ENCODE measurements at regions not wholly inside any gene's neighbourhood (a gene's known extent, or its start where the extent isn't known, plus 50 kb on each side); places are given as distances from the start of the nearest gene placed in this dataset.

DNA sequence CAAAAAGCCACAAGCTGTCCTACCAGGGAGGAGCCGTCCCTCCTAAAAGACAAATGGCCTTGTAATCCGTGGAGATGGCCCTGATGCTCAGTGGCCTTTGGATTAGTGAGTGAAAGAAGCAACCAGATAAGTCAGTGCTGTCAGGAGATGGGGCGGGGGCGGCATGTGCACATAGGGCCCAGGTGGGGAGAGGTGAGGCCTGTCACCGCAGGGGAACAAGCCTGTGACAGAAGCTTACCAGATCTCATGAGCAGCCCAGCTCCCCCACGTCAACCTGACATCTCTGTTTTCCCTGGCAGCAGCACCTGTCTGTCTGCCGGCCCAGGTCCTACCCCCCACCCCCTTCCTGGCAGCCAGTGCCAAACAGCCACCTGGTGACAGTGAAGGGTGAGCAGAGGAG lies 162.6 kb downstream of the BUD13 start:
- Histone ChIP-seq H3K4me3 (ENCODE audit: low read depth, low read length) (no peak overlapping the region), H3K27me3 (replicated peaks; ENCODE audit: control insufficient read depth, insufficient read depth, low read length) (no peaks in the 10 kb centered on the region; the same call in none of the 2 replicates), H3K36me3 (ENCODE audit: control insufficient read depth, insufficient read depth, low read length) (no peaks in the 10 kb centered on the region), H3K9me3 (no peaks in the 10 kb centered on the region), H3K4me1 (no peaks in the 10 kb centered on the region)
- H3K36me3 Mint-ChIP-seq (ENCODE audit: insufficient read depth, unreplicated experiment) = no peaks in the 10 kb centered on the region
- no peaks in the 10 kb centered on the region for H3K9me3 Mint-ChIP-seq (ENCODE audit: unreplicated experiment)
- H3K4me1 Mint-ChIP-seq (ENCODE audit: low read depth, unreplicated experiment) = no peaks in the 10 kb centered on the region
- H3K4me3 Mint-ChIP-seq (ENCODE audit: unreplicated experiment) = no peak overlapping the region
- TF ChIP-seq, protein P1, sequence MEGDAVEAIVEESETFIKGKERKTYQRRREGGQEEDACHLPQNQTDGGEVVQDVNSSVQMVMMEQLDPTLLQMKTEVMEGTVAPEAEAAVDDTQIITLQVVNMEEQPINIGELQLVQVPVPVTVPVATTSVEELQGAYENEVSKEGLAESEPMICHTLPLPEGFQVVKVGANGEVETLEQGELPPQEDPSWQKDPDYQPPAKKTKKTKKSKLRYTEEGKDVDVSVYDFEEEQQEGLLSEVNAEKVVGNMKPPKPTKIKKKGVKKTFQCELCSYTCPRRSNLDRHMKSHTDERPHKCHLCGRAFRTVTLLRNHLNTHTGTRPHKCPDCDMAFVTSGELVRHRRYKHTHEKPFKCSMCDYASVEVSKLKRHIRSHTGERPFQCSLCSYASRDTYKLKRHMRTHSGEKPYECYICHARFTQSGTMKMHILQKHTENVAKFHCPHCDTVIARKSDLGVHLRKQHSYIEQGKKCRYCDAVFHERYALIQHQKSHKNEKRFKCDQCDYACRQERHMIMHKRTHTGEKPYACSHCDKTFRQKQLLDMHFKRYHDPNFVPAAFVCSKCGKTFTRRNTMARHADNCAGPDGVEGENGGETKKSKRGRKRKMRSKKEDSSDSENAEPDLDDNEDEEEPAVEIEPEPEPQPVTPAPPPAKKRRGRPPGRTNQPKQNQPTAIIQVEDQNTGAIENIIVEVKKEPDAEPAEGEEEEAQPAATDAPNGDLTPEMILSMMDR (IDR thresholded peaks at IDR 0.05; ENCODE audit: insufficient read depth in 1 of 2, low read depth in 1 of 2, low read length in 1 of 2, severe bottlenecking in 1 of 2, unreplicated experiment in 1 of 2) = no peak
- H3K27ac Mint-ChIP-seq (ENCODE audit: unreplicated experiment) = no peak overlapping the region
- peaks cover 29% of the 10 kb centered on the region for H3K27me3 Mint-ChIP-seq (ENCODE audit: insufficient read depth, unreplicated experiment)
- no TSS peak for BruUV-seq (replicated peaks)
- CTCF ChIA-PET = no interaction called here
- no peak for DNase-seq
- POLR2A ChIA-PET = no interaction called here
- intact Hi-C loops (cut with micrococcal nuclease; ENCODE audit: unreplicated experiment) = no loop called here

DNA sequence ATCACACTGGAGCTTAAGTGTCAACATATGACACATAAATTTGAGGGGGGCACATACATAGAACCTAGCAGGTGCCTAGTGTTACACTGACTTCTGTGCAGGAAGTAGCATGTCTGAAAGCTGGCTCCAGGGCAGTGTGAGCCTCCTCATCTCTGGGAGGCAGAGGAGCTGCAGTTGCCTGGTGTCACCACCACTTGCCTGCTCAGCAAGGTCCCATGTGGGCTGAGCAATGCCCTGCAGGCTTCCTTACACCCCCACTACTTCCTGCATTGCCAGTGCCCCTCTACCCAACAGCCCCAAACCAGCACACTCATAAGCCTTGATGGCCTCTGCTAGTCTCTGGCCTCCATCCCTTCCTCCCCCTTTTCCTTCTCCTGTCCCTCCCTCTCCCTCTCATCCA lies 165.8 kb downstream of the BUD13 start:
- ChIA-PET POLR2A (no interaction called here), CTCF (no interaction called here)
- Mint-ChIP-seq H3K36me3 (ENCODE audit: insufficient read depth, unreplicated experiment) (no peaks in the 10 kb centered on the region), H3K27me3 (ENCODE audit: insufficient read depth, unreplicated experiment) (peaks cover 16% of the 10 kb centered on the region), H3K9me3 (ENCODE audit: unreplicated experiment) (no peaks in the 10 kb centered on the region), H3K27ac (ENCODE audit: unreplicated experiment) (no peak overlapping the region), H3K4me1 (ENCODE audit: low read depth, unreplicated experiment) (no peaks in the 10 kb centered on the region), H3K4me3 (ENCODE audit: unreplicated experiment) (no peak overlapping the region)
- H3K4me1 ChIP-seq = peaks cover 4% of the 10 kb centered on the region; the same call in 1 of the 2 replicates
- H3K9me3 ChIP-seq = no peaks in the 10 kb centered on the region
- no peaks in the 10 kb centered on the region for H3K36me3 ChIP-seq (ENCODE audit: control insufficient read depth, insufficient read depth, low read length)
- intact Hi-C loops (cut with micrococcal nuclease; ENCODE audit: unreplicated experiment) = no loop called here
- BruUV-seq (replicated peaks) = no TSS peak
- DNase-seq = no peak
- TF ChIP-seq, protein P1 (IDR thresholded peaks at IDR 0.05; ENCODE audit: insufficient read depth in 1 of 2, low read depth in 1 of 2, low read length in 1 of 2, severe bottlenecking in 1 of 2, unreplicated experiment in 1 of 2) = no peak
- no peak overlapping the region for H3K4me3 ChIP-seq (ENCODE audit: low read depth, low read length)
- no peaks in the 10 kb centered on the region for H3K27me3 ChIP-seq (replicated peaks; ENCODE audit: control insufficient read depth, insufficient read depth, low read length)

DNA sequence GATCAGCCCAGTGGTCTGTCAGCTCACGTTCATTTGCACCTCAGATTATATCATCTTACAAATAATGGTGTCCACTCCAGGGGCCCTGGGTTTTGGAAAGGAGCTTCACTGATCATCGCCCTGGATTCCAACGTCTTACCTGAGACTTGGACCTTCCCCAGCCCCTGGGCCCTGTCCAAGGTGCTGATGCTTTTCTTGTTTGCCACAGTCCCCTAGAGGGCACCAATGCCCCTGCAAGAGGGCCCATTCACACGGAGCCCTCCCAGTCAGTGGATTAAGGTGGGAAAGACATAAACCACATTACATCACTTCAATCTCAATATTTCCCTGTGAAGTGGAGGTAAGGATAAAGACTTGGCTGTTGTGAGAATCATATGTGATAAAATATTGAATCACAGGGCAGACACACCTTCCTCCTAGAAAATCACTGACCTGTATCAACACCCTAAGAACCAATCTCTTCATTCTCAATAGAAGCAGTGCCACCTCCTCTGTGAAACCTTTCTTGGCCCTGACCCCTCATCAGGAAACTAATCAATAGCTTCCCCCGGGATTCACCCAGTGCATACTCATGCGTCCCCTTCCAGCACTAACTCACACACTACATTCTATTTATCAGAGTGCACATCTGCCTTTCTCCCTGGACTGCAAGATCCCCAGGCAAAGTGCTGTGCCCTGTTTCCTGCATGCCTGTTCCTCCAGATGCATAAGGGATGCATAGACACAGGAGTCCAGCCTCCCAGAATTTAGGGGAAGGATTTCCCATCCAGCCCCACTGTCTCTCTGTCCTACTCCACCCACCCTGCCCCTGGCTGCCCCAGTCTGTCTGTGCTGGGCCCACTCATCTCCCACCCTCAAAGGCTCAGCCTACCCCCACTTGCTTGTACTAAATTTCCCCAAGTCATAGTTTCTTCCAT lies 167.0 kb downstream of the BUD13 start:
- CTCF ChIA-PET = interaction anchor here (0.6 to 0.7 kb wide), 2 partner anchors 17 to 495 kb away, joined by 3 read pairs; no protein-coding TSS in a partner anchor
- Mint-ChIP-seq H3K9me3 (ENCODE audit: unreplicated experiment) (no peaks in the 10 kb centered on the region), H3K4me1 (ENCODE audit: low read depth, unreplicated experiment) (no peaks in the 10 kb centered on the region)

More for the DNA sequence above, 167.0 kb downstream of the BUD13 start:
- no TSS peak for BruUV-seq (replicated peaks)
- Mint-ChIP-seq H3K27ac (ENCODE audit: unreplicated experiment) (no peak overlapping the region), H3K36me3 (ENCODE audit: insufficient read depth, unreplicated experiment) (no peaks in the 10 kb centered on the region), H3K27me3 (ENCODE audit: insufficient read depth, unreplicated experiment) (peaks cover 7% of the 10 kb centered on the region), H3K4me3 (ENCODE audit: unreplicated experiment) (no peak overlapping the region)
- POLR2A ChIA-PET = no interaction called here
- TF ChIP-seq, protein P1 (IDR thresholded peaks at IDR 0.05; ENCODE audit: insufficient read depth in 1 of 2, low read depth in 1 of 2, low read length in 1 of 2, severe bottlenecking in 1 of 2, unreplicated experiment in 1 of 2) = peak; percentile 86 to 93
- peak; percentile 88 to 93 for DNase-seq
- intact Hi-C loops (cut with micrococcal nuclease; ENCODE audit: unreplicated experiment) = loop anchor here (1.0 kb wide), 2 partner anchors 36 to 226 kb away; no protein-coding TSS in a partner anchor
- H3K36me3 ChIP-seq (ENCODE audit: control insufficient read depth, insufficient read depth, low read length) = no peaks in the 10 kb centered on the region
- H3K4me3 ChIP-seq (ENCODE audit: low read depth, low read length) = no peak overlapping the region
- no peaks in the 10 kb centered on the region for H3K9me3 ChIP-seq
- peaks cover 8% of the 10 kb centered on the region; the same call in 1 of the 2 replicates for H3K4me1 ChIP-seq
- 0 out of 2 replicates have a peak, but pooled peaks cover under 1% of the 10 kb centered on the region for H3K27me3 ChIP-seq (replicated peaks; ENCODE audit: control insufficient read depth, insufficient read depth, low read length)

All from Caco-2 (cell line).